K562 (cell line): ENCODE measurements at regions not wholly inside any gene's neighbourhood (a gene's known extent, or its start where the extent isn't known, plus 50 kb on each side); places are given as distances from the start of the nearest gene placed in this dataset.

Source experiments
- ATAC-seq: fragments of 200-7000 bp; cut with Tn5 transposase; 3 replicates; pipeline ENCODE4 v1.9.1; 2020; ENCODE audit warnings: moderate library complexity
- BruUV-seq: library from RNA; stranded (reverse); fragments of 400-500 nt; replicated peaks from 2 replicates; lab custom pipeline; 2021; lab: Mats Ljungman, UMichigan
- CTCF ChIA-PET: fragments of 300-600 bp; formaldehyde crosslinking; extraction: SDS; loops from one replicate; lab custom pipeline; 2021; ENCODE audit warnings: low intra/inter-chr PET ratio; lab: Yijun Ruan, JAX
- POLR2A ChIA-PET: fragments of 300-600, 350-650 bp; sonication (Branson Sonifier 250); formaldehyde crosslinking; extraction: SDS; loops from one replicate; lab custom pipeline; 2021; ENCODE audit warnings: antibody characterized with exemption, inconsistent platforms; lab: Yijun Ruan, JAX
- DNase-seq, 4 experiments: peaks; one replicate each; pipeline versions ENCODE4 v3.0.0 to v3.0.0-alpha.2; 2011 to 2018; ENCODE audit warnings: low spot score in 3 of 4, mixed read lengths in 3 of 4; ENCODE audit errors: extremely low read depth in 1 of 4
- FAIRE-seq: peaks from 2 replicates; lab custom pipeline; 2011; peaks lifted over from hg19 to GRCh38; lab: Jason Lieb, UNC
- H2AFZ ChIP-seq: 2 replicates; pipeline ENCODE4 v1.6.0; 2011; ENCODE audit warnings: low read depth, low read length, control low read depth, inconsistent platforms
- H3K27ac ChIP-seq: fragments of 200-600 bp; 3 replicates; pipeline ENCODE4 v1.8.0; 2011; ENCODE audit warnings: low read depth, mild to moderate bottlenecking, control low read depth, inconsistent platforms, low read length, moderate library complexity, mixed read lengths; ENCODE audit errors: extremely low read depth
- H3K27me3 ChIP-seq, 2 experiments: fragments of 300-600 bp in 1 of 2; 2 replicates in 1 of 2; 3 replicates in 1 of 2; pipeline versions ENCODE4 v1.6.0 to v1.8.0; 2011; ENCODE audit warnings: inconsistent platforms in 2 of 2, low read length in 2 of 2, mild to moderate bottlenecking in 1 of 2, mixed read lengths in 1 of 2, moderate library complexity in 1 of 2; ENCODE audit not compliant: control insufficient read depth in 2 of 2, insufficient read depth in 2 of 2
- H3K36me3 ChIP-seq: fragments of 300-600 bp; 3 replicates; pipeline ENCODE4 v1.8.0; 2011; ENCODE audit warnings: mild to moderate bottlenecking, low read length, inconsistent platforms; ENCODE audit not compliant: control insufficient read depth, insufficient read depth
- H3K4me1 ChIP-seq, 2 experiments: fragments of 200-600 bp in 1 of 2; replicated peaks in 1 of 2; 2 replicates in 1 of 2; 3 replicates in 1 of 2; pipeline versions ENCODE4 v1.5.1 to v1.8.0; 2011; ENCODE audit warnings: inconsistent platforms in 2 of 2, low read length in 2 of 2, mild to moderate bottlenecking in 1 of 2, mixed read lengths in 1 of 2, moderate library complexity in 1 of 2; ENCODE audit not compliant: control insufficient read depth in 2 of 2, insufficient read depth in 2 of 2
- H3K4me2 ChIP-seq: 2 replicates; pipeline ENCODE4 v1.6.1; 2011; ENCODE audit warnings: low read length, control low read depth, inconsistent platforms, mixed read lengths; ENCODE audit not compliant: insufficient read depth
- H3K4me3 ChIP-seq: fragments of 200-600 bp; sonication (generic), shearing (Covaris generic); 2 replicates; pipeline ENCODE4 v1.5.1; 2016; ENCODE audit warnings: control low read depth, inconsistent platforms
- H3K79me2 ChIP-seq: fragments of 200-600 bp; 3 replicates; pipeline ENCODE4 v1.8.0; 2011; ENCODE audit warnings: low read length, inconsistent platforms; ENCODE audit not compliant: control insufficient read depth, insufficient read depth
- H3K9ac ChIP-seq, 2 experiments: 2 replicates each; pipeline versions ENCODE4 v1.6.0 to v1.6.1; 2011; ENCODE audit warnings: low read depth in 2 of 2, low read length in 2 of 2, control low read depth in 1 of 2, inconsistent platforms in 1 of 2, mild to moderate bottlenecking in 1 of 2, mixed read lengths in 1 of 2; ENCODE audit not compliant: insufficient read depth in 1 of 2
- H3K9me1 ChIP-seq: one replicate; pipeline ENCODE4 v1.6.0; 2011; ENCODE audit warnings: inconsistent platforms, mild to moderate bottlenecking, low read length, moderate library complexity; ENCODE audit not compliant: control insufficient read depth, insufficient read depth
- H3K9me3 ChIP-seq: replicated peaks from 2 replicates; pipeline ENCODE4 v1.5.1; 2011; ENCODE audit warnings: low read depth, low read length, inconsistent platforms; ENCODE audit not compliant: control insufficient read depth, insufficient read depth
- H4K20me1 ChIP-seq: replicated peaks from 2 replicates; pipeline ENCODE4 v1.6.1; 2011; ENCODE audit warnings: low read length, inconsistent platforms, mixed read lengths; ENCODE audit not compliant: control insufficient read depth, insufficient read depth
- ARHGAP35 ChIP-seq: fragments of 450-650 bp; IDR thresholded peaks from 2 replicates; pipeline ENCODE4 v1.6.1; 2018; ENCODE audit not compliant: partially characterized antibody
- BACH1 ChIP-seq: fragments of 200-800 bp; sonication (Bioruptor generic); IDR thresholded peaks from 2 replicates; pipeline ENCODE4 v1.6.1; 2016; ENCODE audit warnings: missing genetic modification characterization, missing compliant biosample characterization
- CREB5 ChIP-seq: fragments of 250-450 bp; sonication (Bioruptor Pico); IDR thresholded peaks from 2 replicates; pipeline ENCODE4 v1.5.0; 2020; ENCODE audit warnings: mild to moderate bottlenecking
- HDAC1 ChIP-seq, 2 experiments: fragments of 450-650 bp; IDR thresholded peaks; 2 replicates each; pipeline ENCODE4 v1.6.1; 2016 to 2017; ENCODE audit warnings: inconsistent platforms in 1 of 2, mild to moderate bottlenecking in 1 of 2, moderate library complexity in 1 of 2
- MTA3 ChIP-seq: fragments of 450-650 bp; formaldehyde crosslinking; IDR thresholded peaks from 2 replicates; pipeline ENCODE4 v1.6.1; 2017; ENCODE audit warnings: mild to moderate bottlenecking, borderline replicate concordance
- NONO ChIP-seq, 2 experiments: fragments of 200-400 bp in 1 of 2; fragments of 450-650 bp in 1 of 2; formaldehyde crosslinking in 1 of 2; IDR thresholded peaks; 2 replicates each; pipeline ENCODE4 v1.6.1; 2017; ENCODE audit warnings: low read depth in 2 of 2, mild to moderate bottlenecking in 2 of 2, moderate library complexity in 2 of 2, low read length in 1 of 2
- RB1 ChIP-seq: fragments of 450-650 bp; IDR thresholded peaks from 2 replicates; pipeline ENCODE4 v1.6.1; 2017; ENCODE audit warnings: low read depth, mild to moderate bottlenecking
- RBFOX2 ChIP-seq: fragments of 200-400 bp; formaldehyde crosslinking; IDR thresholded peaks from 2 replicates; pipeline ENCODE4 v1.6.1; 2017; ENCODE audit warnings: low read depth, mild to moderate bottlenecking, low read length, moderate library complexity
- ZBTB11 ChIP-seq, 3 experiments: fragments of 200-800 bp in 1 of 3; fragments of 250-450 bp in 1 of 3; fragments of 450-650 bp in 1 of 3; sonication (Bioruptor Pico) in 1 of 3; sonication (Bioruptor generic) in 1 of 3; formaldehyde crosslinking in 1 of 3; IDR thresholded peaks; 2 replicates each; pipeline versions ENCODE4 v1.6.1 to v1.8.0; 2016 to 2022; ENCODE audit warnings: mild to moderate bottlenecking in 2 of 3, missing genetic modification characterization in 2 of 3, missing compliant biosample characterization in 1 of 3, moderate library complexity in 1 of 3
- ZNF512 ChIP-seq: IDR thresholded peaks from 2 replicates; pipeline ENCODE4 v1.6.1; 2016; ENCODE audit warnings: missing genetic modification characterization, missing compliant biosample characterization
- ZNF583 ChIP-seq: fragments of 250-450 bp; sonication (Bioruptor Pico); IDR thresholded peaks from 2 replicates; pipeline ENCODE4 v1.4.0; 2020
- WGBS: fragments of 100-300 bp; shearing (Covaris generic); methylation state at CpG from one replicate; pipeline ENCODE4 v1.1.6; 2016; ENCODE audit warnings: low coverage, mixed read lengths; ENCODE audit not compliant: insufficient coverage; ENCODE audit errors: missing lambda C conversion rate; 5-methylcytosine and 5-hydroxymethylcytosine counted together
- in situ Hi-C: fragments of 300-500 bp; cut with MboI; formaldehyde crosslinking; loops from 4 replicates; pipeline ENCODE4 v1.15.0; 2018; ENCODE audit warnings: inconsistent platforms, mixed read lengths
- intact Hi-C: fragments of 100-400 bp; cut with micrococcal nuclease; formaldehyde crosslinking; loops from 2 replicates; pipeline ENCODE4 v1.14.2; 2022

GRCh38 chr13:109336730-109337129, 449.7 kb downstream of the IRS2 start (continued):
- no peak for TF ChIP-seq ZNF512 (tag)
- TF ChIP-seq MTA3: no peak
- no peak for TF ChIP-seq ZNF583 (CRISPR knock-in tag)
- no peak for TF ChIP-seq CREB5 (CRISPR knock-in tag)

- Histone ChIP-seq H2AFZ (no peak overlapping the region), H3K9me3 (no peaks in the 10 kb centered on the region), H3K4me3 (no peak overlapping the region), H3K27ac (no peak overlapping the region), H4K20me1 (no peaks in the 10 kb centered on the region), H3K79me2 (no peaks in the 10 kb centered on the region), H3K27me3 (0 out of 5 replicates have a peak, but pooled peaks cover 0 to 7% of the 10 kb centered on the region in 2 experiments), H3K4me1 (no peaks in the 10 kb centered on the region), H3K4me2 (no peak overlapping the region), H3K36me3 (no peaks in the 10 kb centered on the region), H3K9me1 (no peaks in the 10 kb centered on the region), H3K9ac (no peak overlapping the region)
- ChIA-PET POLR2A (no interaction called here), CTCF (no interaction called here)
- ATAC-seq (no peak), DNase-seq (no peak), FAIRE-seq (no peak)
- intact Hi-C loops: no loop called here
- no TSS peak for BruUV-seq
- in situ Hi-C loops: no loop called here
- TF ChIP-seq NONO (IDR thresholded peaks at IDR 0.05; ENCODE audit: low read depth in 2 of 2, low read length in 1 of 2) (no peak), HDAC1 (IDR thresholded peaks at IDR 0.05) (no peak), BACH1 (tag) (no peak), ZBTB11 (CRISPR knock-in tag; IDR thresholded peaks at IDR 0.05) (no peak), RB1 (no peak), ARHGAP35 (no peak), RBFOX2 (no peak)
- 0% methylated on average over 5 of the region's 8 CpGs for WGBS
Observed at GRCh38 chr13:109333893-109334651, 452.3 kb downstream of the IRS2 start.
